Left lung (tissue), 4 donors: ENCODE measurements at regions not wholly inside any gene's neighbourhood (a gene's known extent, or its start where the extent isn't known, plus 50 kb on each side); places are given as distances from the start of the nearest gene placed in this dataset.

Experiments used
- ATAC-seq: fragments of 200-7000 bp; cut with Tn5 transposase; one replicate; pipeline ENCODE4 v1.9.1; 2020; ENCODE audit warnings: moderate library complexity
- DNase-seq, 4 donors: peaks; one replicate each; pipeline ENCODE4 v3.0.0-alpha.2; 2013 to 2020
- H3K27ac ChIP-seq, 2 donors: fragments of 200-600 bp; sonication (generic) in 1 of 2; one replicate each; pipeline versions ENCODE4 v1.5.0 to v1.8.0; 2020 to 2021
- H3K27me3 ChIP-seq, 2 donors: fragments of 200-600 bp; sonication (generic) in 1 of 2; one replicate each; pipeline versions ENCODE4 v1.5.0 to v1.8.0; 2020 to 2021
- H3K36me3 ChIP-seq, 2 donors: fragments of 200-600 bp; sonication (generic) in 1 of 2; one replicate each; pipeline versions ENCODE4 v1.5.0 to v1.8.0; 2020 to 2021
- H3K4me1 ChIP-seq, 2 donors: fragments of 200-600 bp; one replicate each; pipeline ENCODE4 v1.8.0; 2021
- H3K4me3 ChIP-seq, 2 donors: fragments of 200-600 bp; sonication (generic) in 1 of 2; one replicate each; pipeline versions ENCODE4 v1.5.0 to v1.8.0; 2020 to 2021; ENCODE audit warnings: mild to moderate bottlenecking in 1 of 2
- H3K9me3 ChIP-seq, 2 donors: fragments of 200-600 bp; sonication (generic) in 1 of 2; one replicate each; pipeline versions ENCODE4 v1.5.0 to v1.8.0; 2020 to 2021
- CTCF ChIP-seq, 2 donors: fragments of 200-600 bp; sonication (generic) in 1 of 2; IDR thresholded peaks; one replicate each; pipeline versions ENCODE4 v1.5.0 to v1.8.0; 2021; ENCODE audit warnings: antibody characterized with exemption in 2 of 2
- intact Hi-C, 2 donors: fragments of 100-400 bp; cut with DNase I; formaldehyde crosslinking; loops; one replicate each; pipeline versions ENCODE4 v1.11.2 to v1.14.2; 2022
- donor health status: DM: no; HTN: yes; CAD: no.
- donor health status: DM: no; HTN: no; CAD: no.

GRCh38 chr15:97517737-97518136, 442.8 kb upstream of the ARRDC4 start:
- H3K4me3 ChIP-seq: no peak overlapping the region
- intact Hi-C loops: no loop called here
- no peak for TF ChIP-seq CTCF (IDR thresholded peaks at IDR 0.05)
- no peaks in the 10 kb centered on the region for H3K36me3 ChIP-seq
- no peaks in the 10 kb centered on the region for H3K4me1 ChIP-seq
- no peak for DNase-seq
- no peak for ATAC-seq
- H3K27ac ChIP-seq: no peak overlapping the region
- no peaks in the 10 kb centered on the region for H3K27me3 ChIP-seq
- H3K9me3 ChIP-seq: no peaks in the 10 kb centered on the region

GRCh38 chr15:97520689-97521088, 439.8 kb upstream of the ARRDC4 start:
- intact Hi-C loops: no loop called here
- H3K27ac ChIP-seq: no peak overlapping the region

GRCh38 chr15:97521381-97522285, 438.9 kb upstream of the ARRDC4 start:
- DNase-seq (no peak), ATAC-seq (no peak)
- no peaks in the 10 kb centered on the region for H3K36me3 ChIP-seq
- H3K4me1 ChIP-seq: no peaks in the 10 kb centered on the region
- H3K27me3 ChIP-seq: no peaks in the 10 kb centered on the region
- no peak overlapping the region for H3K27ac ChIP-seq
- TF ChIP-seq CTCF (IDR thresholded peaks at IDR 0.05): no peak
- H3K9me3 ChIP-seq: no peaks in the 10 kb centered on the region
- H3K4me3 ChIP-seq: no peak overlapping the region
- intact Hi-C loops: no loop called here

More at GRCh38 chr15:97520689-97521088, 439.8 kb upstream of the ARRDC4 start:
- no peak for TF ChIP-seq CTCF (IDR thresholded peaks at IDR 0.05)
- H3K4me3 ChIP-seq: no peak overlapping the region
- DNase-seq: no peak
- no peaks in the 10 kb centered on the region for H3K9me3 ChIP-seq
- no peaks in the 10 kb centered on the region for H3K4me1 ChIP-seq
- no peaks in the 10 kb centered on the region for H3K36me3 ChIP-seq
- H3K27me3 ChIP-seq: no peaks in the 10 kb centered on the region
- ATAC-seq: no peak

GRCh38 chr15:97522347-97522746, 438.2 kb upstream of the ARRDC4 start:
- TF ChIP-seq CTCF (IDR thresholded peaks at IDR 0.05): no peak
- Histone ChIP-seq H3K36me3 (no peaks in the 10 kb centered on the region), H3K4me3 (no peak overlapping the region), H3K9me3 (no peaks in the 10 kb centered on the region), H3K27ac (no peak overlapping the region), H3K4me1 (no peaks in the 10 kb centered on the region), H3K27me3 (no peaks in the 10 kb centered on the region)
- ATAC-seq (no peak), DNase-seq (peak in 2 of 4 donors; percentile 16 to 28)
- intact Hi-C loops: no loop called here

- Histone ChIP-seq H3K9me3 (no peaks in the 10 kb centered on the region), H3K36me3 (no peaks in the 10 kb centered on the region), H3K27ac (no peak overlapping the region), H3K4me1 (no peaks in the 10 kb centered on the region), H3K27me3 (no peaks in the 10 kb centered on the region), H3K4me3 (no peak overlapping the region)
- no peak for TF ChIP-seq CTCF (IDR thresholded peaks at IDR 0.05)
- ATAC-seq (no peak), DNase-seq (no peak)
- intact Hi-C loops: no loop called here
Measured at GRCh38 chr15:97525809-97526208, 434.7 kb upstream of the ARRDC4 start.
